ENCODE measurements at regions not wholly inside any gene's neighbourhood (a gene's known extent, or its start where the extent isn't known, plus 50 kb on each side); places are given as distances from the start of the nearest gene placed in this dataset.
"Not testable (repeated sequence)": the region's sequence is repeated elsewhere in the genome, so short reads cannot be mapped to it uniquely, and the experiment has no call there.

DNA sequence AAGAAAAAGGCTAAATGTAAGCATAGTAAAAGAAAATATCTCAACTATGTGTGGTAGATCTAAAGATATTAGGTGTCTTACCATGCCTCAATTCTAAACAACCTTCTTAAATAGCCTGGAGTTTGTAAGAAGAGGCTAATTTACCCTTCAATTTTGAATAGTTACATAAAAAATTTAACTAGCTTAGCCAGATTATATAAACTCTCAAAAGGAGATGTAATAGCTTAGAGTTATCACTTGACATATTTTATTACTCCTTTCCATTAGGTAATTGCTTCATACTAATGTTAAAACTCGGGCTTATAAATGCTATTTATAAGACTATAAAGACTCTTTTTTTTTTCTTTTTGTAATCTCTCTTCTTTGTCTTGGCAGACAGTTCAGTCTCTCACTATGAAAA, 297.5 kb upstream of the PABPC4L start:
- no peaks in the 10 kb centered on the region for H3K27me3 ChIP-seq (ENCODE audit: control insufficient read depth, insufficient read depth)
- H3K9me3 ChIP-seq (ENCODE audit: control insufficient read depth, low read length), result no peaks in the 10 kb centered on the region
- ATAC-seq, result no peak
- no peak overlapping the region for H3K4me3 ChIP-seq (ENCODE audit: low read length)
- H3K4me1 ChIP-seq (ENCODE audit: control insufficient read depth, insufficient read depth, low read length), result no peaks in the 10 kb centered on the region
- 41% methylated on average over 1 of the region's 1 CpG for WGBS
- intact Hi-C loops (cut with DNase I), result no loop called here
- H3K27ac ChIP-seq (ENCODE audit: low read length), result no peak overlapping the region
- DNase-seq, result no peak

DNA sequence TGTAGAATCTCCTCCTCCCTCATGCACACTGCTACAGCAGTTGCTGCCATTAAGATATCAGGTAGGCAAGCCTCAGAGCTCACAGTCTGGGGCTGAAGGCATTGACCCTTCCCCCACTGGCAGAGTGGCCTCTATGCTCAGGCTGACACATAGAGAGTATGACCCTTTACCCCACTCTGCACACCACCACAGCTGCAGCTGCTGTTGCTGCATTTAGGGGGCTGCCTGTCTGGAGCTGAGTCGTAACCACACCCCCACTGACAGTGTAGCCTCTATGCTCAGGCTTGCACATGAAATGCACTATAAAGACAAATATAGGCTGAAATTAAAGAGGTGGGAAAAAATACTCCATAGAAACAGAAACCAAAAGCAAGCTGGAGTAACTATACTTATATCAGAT, 289.3 kb upstream of the PABPC4L start:
- Histone ChIP-seq H3K4me1 (ENCODE audit: control insufficient read depth, insufficient read depth, low read length) (no peaks in the 10 kb centered on the region), H3K27ac (ENCODE audit: low read length) (no peak overlapping the region), H3K4me3 (ENCODE audit: low read length) (no peak overlapping the region), H3K9me3 (ENCODE audit: control insufficient read depth, low read length) (no peaks in the 10 kb centered on the region), H3K27me3 (ENCODE audit: control insufficient read depth, insufficient read depth) (no peaks in the 10 kb centered on the region)
- no peak for ATAC-seq
- no peak for DNase-seq
- intact Hi-C loops (cut with DNase I), result no loop called here
- 89% methylated on average over 1 of the region's 1 CpG for WGBS

DNA sequence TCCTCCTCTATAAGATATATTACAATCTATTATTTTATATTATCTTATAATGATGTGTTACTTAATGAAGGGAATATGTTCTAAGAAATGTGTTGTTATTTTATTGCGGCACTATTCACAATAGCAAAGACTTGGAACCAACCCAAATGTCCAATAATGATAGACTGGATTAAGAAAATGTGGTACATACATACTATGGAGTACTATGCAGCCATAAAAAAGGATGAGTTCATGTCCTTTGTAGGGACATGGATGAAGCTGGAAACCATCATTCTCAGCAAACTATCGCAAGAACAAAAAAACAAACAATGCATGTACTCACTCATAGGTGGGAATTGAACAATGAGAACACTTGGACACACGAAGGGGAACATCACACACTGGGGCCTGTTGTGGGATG, 281.9 kb upstream of the PABPC4L start:
- H3K27ac ChIP-seq (ENCODE audit: low read length); H3K4me3 ChIP-seq (ENCODE audit: low read length); H3K27me3 ChIP-seq (ENCODE audit: control insufficient read depth, insufficient read depth); intact Hi-C loops (cut with DNase I); H3K4me1 ChIP-seq (ENCODE audit: control insufficient read depth, insufficient read depth, low read length); H3K9me3 ChIP-seq (ENCODE audit: control insufficient read depth, low read length); ATAC-seq; DNase-seq: not testable (repeated sequence)
- 95% methylated on average over 3 of the region's 3 CpGs for WGBS

DNA sequence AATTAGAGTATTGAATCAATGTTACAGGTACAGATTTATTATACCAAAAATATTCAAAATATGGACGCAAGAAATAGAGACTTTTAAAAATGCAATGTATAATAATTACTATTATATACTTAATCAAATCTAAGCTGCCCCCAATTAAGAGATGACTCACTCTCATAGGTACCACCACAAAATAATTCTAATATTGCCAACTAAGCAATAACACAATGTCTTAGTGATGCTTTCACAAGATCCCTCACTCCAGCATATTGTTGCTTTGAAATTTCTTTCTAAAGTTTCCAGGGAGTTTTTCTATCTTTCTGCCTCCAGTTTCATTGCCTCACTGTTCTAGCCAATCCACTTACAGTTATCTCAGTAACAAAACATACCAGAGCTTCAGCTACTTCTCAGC, 270.0 kb upstream of the PABPC4L start:
- ATAC-seq (no peak), DNase-seq (no peak)
- H3K4me3 ChIP-seq (ENCODE audit: low read length), result no peak overlapping the region
- H3K27me3 ChIP-seq (ENCODE audit: control insufficient read depth, insufficient read depth), result no peaks in the 10 kb centered on the region
- H3K27ac ChIP-seq (ENCODE audit: low read length), result no peak overlapping the region
- intact Hi-C loops (cut with DNase I), result no loop called here
- WGBS, result 94% methylated on average over 1 of the region's 1 CpG
- H3K4me1 ChIP-seq (ENCODE audit: control insufficient read depth, insufficient read depth, low read length), result no peaks in the 10 kb centered on the region
- H3K9me3 ChIP-seq (ENCODE audit: control insufficient read depth, low read length), result no peaks in the 10 kb centered on the region

DNA sequence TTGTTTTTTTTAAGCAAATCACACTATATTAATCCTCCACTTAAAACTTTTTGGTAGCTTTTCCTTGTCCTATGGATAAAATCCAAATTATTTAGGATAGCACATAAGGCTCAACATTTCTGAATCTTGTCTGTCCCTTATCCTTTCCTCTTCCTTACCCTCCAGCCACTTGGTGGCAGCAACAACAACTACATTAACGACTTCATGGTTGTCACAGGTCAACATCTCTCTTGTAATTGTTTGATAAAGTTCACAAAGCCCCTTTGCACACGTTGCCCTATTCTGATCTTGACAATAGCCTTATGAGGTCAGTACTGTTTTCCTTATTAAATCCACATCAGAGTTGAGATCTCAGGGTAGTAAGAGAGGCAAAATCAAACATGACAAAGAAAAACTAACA, 269.0 kb upstream of the PABPC4L start:
- H3K27ac ChIP-seq (ENCODE audit: low read length), result no peak overlapping the region
- no peak for ATAC-seq
- 16% methylated on average over 2 of the region's 2 CpGs for WGBS

DNA sequence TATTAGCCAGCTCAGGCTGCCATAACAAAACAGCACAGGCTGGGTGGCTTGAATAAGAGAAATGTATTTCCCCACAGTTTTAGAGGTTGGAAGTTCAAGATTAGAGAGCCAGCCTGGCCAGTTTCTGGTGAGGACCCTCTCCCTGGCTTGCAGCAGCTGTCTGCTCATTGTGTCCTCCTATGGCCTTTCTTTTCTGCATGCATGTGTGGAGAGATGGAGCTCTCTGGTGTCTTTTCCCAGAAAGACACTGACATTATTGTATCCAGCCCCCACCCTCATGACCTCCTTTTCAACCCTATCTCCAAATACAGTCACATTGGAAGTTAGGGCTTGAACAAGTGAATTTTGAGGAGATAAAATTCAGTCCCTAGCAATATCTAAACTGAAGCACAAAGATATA, 263.8 kb upstream of the PABPC4L start:
- H3K9me3 ChIP-seq (ENCODE audit: control insufficient read depth, low read length), result no peaks in the 10 kb centered on the region
- no peaks in the 10 kb centered on the region for H3K27me3 ChIP-seq (ENCODE audit: control insufficient read depth, insufficient read depth)
- H3K4me3 ChIP-seq (ENCODE audit: low read length), result no peak overlapping the region
- ATAC-seq (no peak), DNase-seq (no peak)
- no peaks in the 10 kb centered on the region for H3K4me1 ChIP-seq (ENCODE audit: control insufficient read depth, insufficient read depth, low read length)
- H3K27ac ChIP-seq (ENCODE audit: low read length), result no peak overlapping the region
- intact Hi-C loops (cut with DNase I), result no loop called here

More for the DNA sequence above, 269.0 kb upstream of the PABPC4L start:
- H3K4me3 ChIP-seq (ENCODE audit: low read length), result no peak overlapping the region
- no peak for DNase-seq
- H3K4me1 ChIP-seq (ENCODE audit: control insufficient read depth, insufficient read depth, low read length), result no peaks in the 10 kb centered on the region
- H3K9me3 ChIP-seq (ENCODE audit: control insufficient read depth, low read length), result no peaks in the 10 kb centered on the region
- no peaks in the 10 kb centered on the region for H3K27me3 ChIP-seq (ENCODE audit: control insufficient read depth, insufficient read depth)
- intact Hi-C loops (cut with DNase I), result no loop called here

DNA sequence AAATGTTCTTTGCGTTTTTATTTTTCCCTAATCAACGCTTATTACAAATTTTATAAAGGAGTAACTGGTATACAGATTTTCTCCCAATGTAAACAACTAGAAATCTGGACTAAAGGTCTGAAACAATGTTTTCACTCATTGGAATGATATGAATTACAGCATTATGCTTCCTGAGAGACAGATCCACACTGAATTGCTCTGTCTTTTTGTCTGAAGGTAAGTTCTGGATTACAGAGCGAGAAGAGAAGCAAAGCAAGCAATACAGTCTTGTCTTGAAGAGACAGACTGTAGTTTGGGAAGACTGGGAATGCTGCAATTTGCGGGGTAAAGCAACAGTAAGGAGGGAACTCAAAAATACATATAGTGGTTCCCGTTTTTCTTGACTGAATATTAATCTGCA, 262.2 kb upstream of the PABPC4L start:
- Histone ChIP-seq H3K4me1 (ENCODE audit: control insufficient read depth, insufficient read depth, low read length) (no peaks in the 10 kb centered on the region), H3K9me3 (ENCODE audit: control insufficient read depth, low read length) (no peaks in the 10 kb centered on the region), H3K4me3 (ENCODE audit: low read length) (no peak overlapping the region), H3K27ac (ENCODE audit: low read length) (no peak overlapping the region), H3K27me3 (ENCODE audit: control insufficient read depth, insufficient read depth) (no peaks in the 10 kb centered on the region)
- DNase-seq (no peak), ATAC-seq (no peak)
- intact Hi-C loops (cut with DNase I), result no loop called here
- 86% methylated on average over 5 of the region's 5 CpGs for WGBS

DNA sequence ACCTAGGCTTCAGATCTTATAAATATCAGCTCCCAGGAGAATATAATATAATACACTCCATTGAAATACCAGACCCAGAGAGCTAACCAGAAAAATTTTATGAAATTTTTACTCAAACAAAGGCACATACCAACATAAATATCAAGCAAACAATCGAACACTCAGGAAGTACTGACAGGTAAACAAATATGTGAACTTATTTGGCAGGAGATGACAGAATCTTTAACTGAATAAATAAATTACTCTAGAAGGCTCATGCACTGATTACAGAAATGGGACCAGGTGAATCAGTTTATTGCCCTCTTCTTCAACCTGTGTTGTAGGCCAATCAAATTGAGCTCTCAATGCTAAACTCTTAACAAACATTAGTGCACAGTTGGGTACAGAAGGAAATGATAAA, 225.2 kb upstream of the PABPC4L start:
- intact Hi-C loops (cut with DNase I), result no loop called here
- H3K27me3 ChIP-seq (ENCODE audit: control insufficient read depth, insufficient read depth), result no peaks in the 10 kb centered on the region
- no peaks in the 10 kb centered on the region for H3K9me3 ChIP-seq (ENCODE audit: control insufficient read depth, low read length)
- H3K4me3 ChIP-seq (ENCODE audit: low read length), result no peak overlapping the region
- 59% methylated on average over 1 of the region's 1 CpG for WGBS
- no peak overlapping the region for H3K27ac ChIP-seq (ENCODE audit: low read length)
- ATAC-seq (no peak), DNase-seq (no peak)
- H3K4me1 ChIP-seq (ENCODE audit: control insufficient read depth, insufficient read depth, low read length), result no peaks in the 10 kb centered on the region

DNA sequence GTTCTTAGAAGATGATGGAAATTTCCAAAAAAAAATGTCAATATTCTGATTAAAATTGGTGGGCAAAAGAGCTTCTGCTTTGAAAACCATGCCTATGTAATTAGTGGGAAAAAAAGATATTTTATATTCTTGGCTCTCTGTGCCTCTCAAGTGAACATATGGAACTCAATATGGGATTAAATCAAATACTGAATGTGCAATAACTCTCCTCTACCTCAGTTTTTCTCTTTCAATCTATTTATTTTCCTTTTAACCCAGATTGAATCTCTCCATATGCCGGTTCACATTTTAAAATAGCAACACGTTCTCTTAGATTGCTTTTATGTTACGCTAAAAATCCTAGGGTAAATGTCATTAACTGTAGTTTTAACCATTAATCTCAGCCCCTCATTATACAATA, 224.2 kb upstream of the PABPC4L start:
- 91% methylated on average over 3 of the region's 3 CpGs for WGBS
- Histone ChIP-seq H3K4me3 (ENCODE audit: low read length) (no peak overlapping the region), H3K27ac (ENCODE audit: low read length) (no peak overlapping the region), H3K27me3 (ENCODE audit: control insufficient read depth, insufficient read depth) (no peaks in the 10 kb centered on the region), H3K4me1 (ENCODE audit: control insufficient read depth, insufficient read depth, low read length) (no peaks in the 10 kb centered on the region), H3K9me3 (ENCODE audit: control insufficient read depth, low read length) (no peaks in the 10 kb centered on the region)
- DNase-seq (no peak), ATAC-seq (no peak)
- intact Hi-C loops (cut with DNase I), result no loop called here

DNA sequence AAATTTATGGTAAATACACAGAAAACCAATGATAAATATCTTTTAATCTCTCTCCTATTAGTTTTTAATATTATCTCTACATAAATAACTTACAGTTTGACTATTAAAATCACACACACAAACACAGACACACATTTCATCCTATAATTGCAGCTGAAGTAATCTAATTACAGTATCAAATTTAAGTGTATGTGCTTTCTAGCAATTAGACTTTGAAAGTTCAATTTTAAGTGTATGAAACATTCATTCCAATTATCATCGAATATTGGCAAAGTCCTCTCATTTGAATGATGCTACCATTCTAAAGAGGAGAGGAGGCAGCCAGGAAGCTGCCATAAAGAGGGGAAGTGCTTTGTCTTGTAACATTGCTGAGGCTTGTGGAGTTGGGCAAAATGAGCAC, 221.2 kb upstream of the PABPC4L start:
- Histone ChIP-seq H3K9me3 (ENCODE audit: control insufficient read depth, low read length) (no peaks in the 10 kb centered on the region), H3K27me3 (ENCODE audit: control insufficient read depth, insufficient read depth) (peaks cover 2% of the 10 kb centered on the region), H3K27ac (ENCODE audit: low read length) (no peak overlapping the region), H3K4me3 (ENCODE audit: low read length) (no peak overlapping the region), H3K4me1 (ENCODE audit: control insufficient read depth, insufficient read depth, low read length) (no peaks in the 10 kb centered on the region)
- ATAC-seq (no peak), DNase-seq (no peak)
- WGBS, result 63% methylated on average over 1 of the region's 1 CpG
- intact Hi-C loops (cut with DNase I), result no loop called here

DNA sequence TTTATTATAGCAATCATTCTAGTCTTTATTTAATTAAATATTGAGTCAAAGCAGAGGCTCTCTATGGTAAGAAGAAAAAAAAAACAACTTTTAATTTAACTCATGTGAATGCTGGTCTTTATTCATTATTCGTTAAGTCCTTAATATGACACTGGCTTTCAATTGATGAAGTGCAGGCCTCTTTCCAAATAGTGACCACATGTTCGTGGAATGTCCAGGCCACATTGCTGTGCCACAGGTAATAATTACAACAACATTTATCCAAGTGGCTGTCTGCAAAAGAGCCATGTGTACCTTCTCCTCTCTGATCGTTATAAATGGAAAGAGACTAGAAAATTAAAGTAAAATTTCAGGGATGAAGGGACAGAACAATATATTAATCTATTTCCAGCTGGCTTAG, 220.1 kb upstream of the PABPC4L start:
- Histone ChIP-seq H3K9me3 (ENCODE audit: control insufficient read depth, low read length) (no peaks in the 10 kb centered on the region), H3K27me3 (ENCODE audit: control insufficient read depth, insufficient read depth) (peaks cover 2% of the 10 kb centered on the region), H3K27ac (ENCODE audit: low read length) (no peak overlapping the region), H3K4me3 (ENCODE audit: low read length) (no peak overlapping the region), H3K4me1 (ENCODE audit: control insufficient read depth, insufficient read depth, low read length) (no peaks in the 10 kb centered on the region)
- no peak for DNase-seq
- intact Hi-C loops (cut with DNase I), result no loop called here
- WGBS, result 77% methylated on average over 3 of the region's 3 CpGs
- no peak for ATAC-seq

DNA sequence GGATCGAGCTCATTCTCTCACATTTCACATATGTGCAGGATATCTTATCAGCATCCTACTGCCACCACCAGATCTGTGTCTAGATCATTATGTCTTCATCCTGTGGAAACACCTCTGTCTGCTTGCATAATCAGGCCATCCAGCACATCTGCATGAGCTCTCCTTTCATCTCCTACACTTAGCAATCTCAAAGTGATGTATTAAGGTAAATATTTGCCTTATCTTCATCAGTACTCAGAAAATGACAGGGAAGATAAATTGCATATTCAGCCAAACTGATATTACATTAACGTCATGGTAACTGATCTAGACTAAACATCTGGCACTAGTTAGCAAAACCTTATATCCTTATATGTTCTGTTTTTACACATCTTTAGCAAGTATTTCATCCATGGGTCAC, 207.3 kb upstream of the PABPC4L start:
- Histone ChIP-seq H3K4me1 (ENCODE audit: control insufficient read depth, insufficient read depth, low read length) (no peaks in the 10 kb centered on the region), H3K27me3 (ENCODE audit: control insufficient read depth, insufficient read depth) (no peaks in the 10 kb centered on the region), H3K27ac (ENCODE audit: low read length) (no peak overlapping the region), H3K4me3 (ENCODE audit: low read length) (no peak overlapping the region), H3K9me3 (ENCODE audit: control insufficient read depth, low read length) (no peaks in the 10 kb centered on the region)
- intact Hi-C loops (cut with DNase I), result no loop called here
- no peak for DNase-seq
- no peak for ATAC-seq
- 35% methylated on average over 2 of the region's 2 CpGs for WGBS

Measured in right cardiac atrium (tissue), 5 donors.